HCT116 (cell line): ENCODE measurements at regions not wholly inside any gene's neighbourhood (a gene's known extent, or its start where the extent isn't known, plus 50 kb on each side); places are given as distances from the start of the nearest gene placed in this dataset.

Experiments used
- ATAC-seq: fragments of 200-7000 bp; cut with Tn5 transposase; 2 replicates; pipeline ENCODE4 v1.9.1; 2020; ENCODE audit warnings: mild to moderate bottlenecking, moderate library complexity
- BruUV-seq: library from RNA; stranded (reverse); fragments of 400-500 nt; replicated peaks from 2 replicates; lab custom pipeline; 2021; lab: Mats Ljungman, UMichigan
- CTCF ChIA-PET: fragments of 300-600 bp; sonication (Branson Sonifier 250); formaldehyde crosslinking; loops from one replicate; lab custom pipeline; 2021; ENCODE audit warnings: antibody characterized with exemption; lab: Charles Lee
- POLR2A ChIA-PET: fragments of 300-600, 350-600 bp; sonication (Branson Sonifier 250); formaldehyde crosslinking; loops from one replicate; lab custom pipeline; 2021; ENCODE audit warnings: antibody characterized with exemption; lab: Charles Lee
- RAD21 ChIA-PET, 2 experiments: fragments of 300-600 bp; sonication (Branson Sonifier 250); formaldehyde crosslinking; loops; one replicate each; lab custom pipeline; 2023; ENCODE audit warnings: low total read pairs in 2 of 2; ENCODE audit not compliant: uncharacterized antibody in 2 of 2, unreplicated experiment in 2 of 2, low non-redundant PET in 1 of 2; lab: Charles Lee
- DNase-seq: peaks from one replicate; pipeline ENCODE4 v3.0.0-alpha.2; 2010; ENCODE audit warnings: low read depth, low spot score
- H2AFZ ChIP-seq: fragments of 200-600 bp; shearing (Covaris generic), sonication (generic); 2 replicates; pipeline ENCODE4 v1.6.1; 2017; ENCODE audit warnings: low read depth, mixed run types, mixed read lengths, antibody characterized with exemption, low read length; ENCODE audit not compliant: poor library complexity, severe bottlenecking
- H3K27ac ChIP-seq: 2 replicates; pipeline ENCODE4 v1.5.1; 2012; ENCODE audit warnings: low read depth, low read length
- H3K27me3 ChIP-seq: fragments of 200-600 bp; sonication (generic); 2 replicates; pipeline ENCODE4 v1.6.1; 2016; ENCODE audit warnings: mixed run types, low read length, mixed read lengths; ENCODE audit not compliant: insufficient read depth
- H3K36me3 ChIP-seq, 2 experiments: fragments of 200-500 bp in 1 of 2; fragments of 200-600 bp in 1 of 2; sonication (Bioruptor generic) in 1 of 2; sonication (generic) in 1 of 2; 2 replicates each; pipeline versions ENCODE4 v1.5.1 to v1.6.1; 2014 to 2016; ENCODE audit warnings: low read length in 2 of 2, inconsistent platforms in 1 of 2, mixed read lengths in 1 of 2, mixed run types in 1 of 2; ENCODE audit not compliant: insufficient read depth in 2 of 2, control insufficient read depth in 1 of 2
- H3K4me1 ChIP-seq, 2 experiments: fragments of 200-600 bp in 1 of 2; sonication (generic) in 1 of 2; 2 replicates each; pipeline versions ENCODE4 v1.5.1 to v1.6.1; 2012 to 2017; ENCODE audit warnings: low read length in 2 of 2, inconsistent platforms in 1 of 2, mild to moderate bottlenecking in 1 of 2, mixed read lengths in 1 of 2, mixed run types in 1 of 2, moderate library complexity in 1 of 2; ENCODE audit not compliant: insufficient read depth in 2 of 2, control insufficient read depth in 1 of 2
- H3K4me2 ChIP-seq: fragments of 200-600 bp; sonication (generic); 2 replicates; pipeline ENCODE4 v1.6.1; 2017; ENCODE audit warnings: mixed run types, low read length, mixed read lengths
- H3K4me3 ChIP-seq, 2 experiments: fragments of 200-600 bp in 1 of 2; sonication (generic) in 1 of 2; replicated peaks in 1 of 2; 2 replicates each; pipeline ENCODE4 v1.5.1; 2011 to 2016; ENCODE audit warnings: low read length in 2 of 2, control low read depth in 1 of 2, low read depth in 1 of 2, mild to moderate bottlenecking in 1 of 2, mixed read lengths in 1 of 2, mixed run types in 1 of 2
- H3K79me2 ChIP-seq: fragments of 200-600 bp; sonication (generic); 2 replicates; pipeline ENCODE4 v1.6.1; 2017; ENCODE audit warnings: mild to moderate bottlenecking, mixed run types, low read length, moderate library complexity, mixed read lengths; ENCODE audit not compliant: insufficient read depth
- H3K9ac ChIP-seq: fragments of 200-600 bp; sonication (generic); 2 replicates; pipeline ENCODE4 v1.6.1; 2016; ENCODE audit warnings: low read length, mixed read lengths
- H3K9me2 ChIP-seq: fragments of 200-600 bp; sonication (generic), shearing (Covaris generic); 2 replicates; pipeline ENCODE4 v1.6.1; 2017; ENCODE audit warnings: mixed run types, mild to moderate bottlenecking, moderate library complexity; ENCODE audit not compliant: insufficient read depth
- H3K9me3 ChIP-seq, 2 experiments: fragments of 200-500 bp in 1 of 2; fragments of 200-600 bp in 1 of 2; sonication (Bioruptor generic) in 1 of 2; sonication (generic) in 1 of 2; 2 replicates each; pipeline ENCODE4 v1.6.1; 2014 to 2017; ENCODE audit warnings: low read length in 2 of 2, mixed read lengths in 2 of 2, inconsistent platforms in 1 of 2, low read depth in 1 of 2, mild to moderate bottlenecking in 1 of 2, mixed run types in 1 of 2, moderate library complexity in 1 of 2; ENCODE audit not compliant: control insufficient read depth in 1 of 2, insufficient read depth in 1 of 2
- H4K20me1 ChIP-seq: fragments of 200-600 bp; sonication (generic), shearing (Covaris generic); 2 replicates; pipeline ENCODE4 v1.6.1; 2017; ENCODE audit warnings: mixed run types, mild to moderate bottlenecking, moderate library complexity; ENCODE audit not compliant: insufficient read depth
- CBX3 ChIP-seq: IDR thresholded peaks from 2 replicates; pipeline ENCODE4 v1.6.1; 2012; ENCODE audit warnings: low read depth
- EGR1 ChIP-seq: IDR thresholded peaks from 2 replicates; pipeline ENCODE4 v1.6.1; 2012; ENCODE audit warnings: low read depth
- ELF1 ChIP-seq: IDR thresholded peaks from 2 replicates; pipeline ENCODE4 v1.6.1; 2012; ENCODE audit warnings: low read depth, borderline replicate concordance
- EZH2 ChIP-seq: fragments of 200-600 bp; sonication (generic); IDR thresholded peaks from 2 replicates; pipeline ENCODE4 v1.6.1; 2017; ENCODE audit warnings: antibody characterized with exemption, mixed run types
- EZH2phosphoT487 ChIP-seq: fragments of 200-600 bp; IDR thresholded peaks from 2 replicates; pipeline ENCODE4 v1.6.1; 2018; ENCODE audit warnings: antibody characterized with exemption, borderline replicate concordance
- FOSL1 ChIP-seq: IDR thresholded peaks from 2 replicates; pipeline ENCODE4 v1.6.1; 2012; ENCODE audit warnings: low read depth
- JUND ChIP-seq: IDR thresholded peaks from 2 replicates; pipeline ENCODE4 v1.6.1; 2012
- POLR2A ChIP-seq: IDR thresholded peaks from 2 replicates; pipeline ENCODE4 v1.7.0; 2011; ENCODE audit warnings: borderline replicate concordance; ENCODE audit not compliant: insufficient read depth, insufficient read length; ENCODE audit errors: extremely low read depth
- SIN3A ChIP-seq: IDR thresholded peaks from 2 replicates; pipeline ENCODE4 v1.6.1; 2012; ENCODE audit warnings: low read depth
- SP1 ChIP-seq: IDR thresholded peaks from 2 replicates; pipeline ENCODE4 v1.6.1; 2012; ENCODE audit warnings: low read depth
- SRF ChIP-seq: IDR thresholded peaks from 2 replicates; pipeline ENCODE4 v1.6.1; 2012; ENCODE audit warnings: low read depth
- TCF7L2 ChIP-seq: IDR thresholded peaks from 2 replicates; pipeline ENCODE4 v1.7.0; 2011; ENCODE audit warnings: borderline replicate concordance, inconsistent platforms; ENCODE audit not compliant: insufficient read depth, insufficient read length; ENCODE audit errors: extremely low read depth
- YY1 ChIP-seq: IDR thresholded peaks from 2 replicates; pipeline ENCODE4 v1.6.1; 2011; ENCODE audit warnings: low read length, low read depth, moderate library complexity, mild to moderate bottlenecking; ENCODE audit not compliant: insufficient replicate concordance; ENCODE audit errors: extremely low read depth
- intact Hi-C: fragments of 100-400 bp; cut with micrococcal nuclease; formaldehyde crosslinking; loops from 2 replicates; pipeline ENCODE4 v1.10.0; 2022
- TF ChIP-seq, protein P1 (sequence below): IDR thresholded peaks from 2 replicates; pipeline ENCODE4 v1.6.1; 2012
- TF ChIP-seq, protein P2 (sequence below): IDR thresholded peaks from 2 replicates; pipeline ENCODE4 v1.6.1; 2012; ENCODE audit warnings: low read depth

DNA sequence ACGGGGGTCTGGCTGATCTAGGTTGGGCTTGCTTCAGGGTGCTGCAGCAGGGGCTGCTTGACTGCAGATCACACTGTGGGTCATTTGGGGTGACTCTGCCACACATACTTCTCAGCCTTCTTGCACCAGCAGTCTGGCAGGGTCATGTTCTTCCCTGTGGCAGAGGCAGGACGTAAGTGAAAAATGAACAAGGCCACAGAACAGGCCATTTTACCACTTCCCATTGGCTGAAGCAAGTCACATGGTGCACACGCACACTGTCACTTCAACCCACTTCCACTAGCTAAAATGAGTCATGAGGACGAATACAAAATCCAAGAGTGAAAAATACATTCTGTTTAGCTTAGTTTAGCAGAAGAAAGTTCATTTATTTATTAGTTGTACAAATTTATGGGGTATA is 168.6 kb upstream of the GGTLC1 start:
- intact Hi-C loops, result no loop called here
- H3K9me3 ChIP-seq, result no peaks in the 10 kb centered on the region
- no TSS peak for BruUV-seq
- CTCF ChIA-PET, result no interaction called here
- no peak for DNase-seq
- H3K79me2 ChIP-seq, result no peaks in the 10 kb centered on the region
- no peak overlapping the region for H2AFZ ChIP-seq
- no peak overlapping the region for H3K27ac ChIP-seq
- no peaks in the 10 kb centered on the region for H3K9me2 ChIP-seq
- no peaks in the 10 kb centered on the region for H4K20me1 ChIP-seq
- RAD21 ChIA-PET, result no interaction called here
- no peaks in the 10 kb centered on the region for H3K36me3 ChIP-seq
- H3K4me2 ChIP-seq, result no peak overlapping the region
- TF ChIP-seq, protein P1, sequence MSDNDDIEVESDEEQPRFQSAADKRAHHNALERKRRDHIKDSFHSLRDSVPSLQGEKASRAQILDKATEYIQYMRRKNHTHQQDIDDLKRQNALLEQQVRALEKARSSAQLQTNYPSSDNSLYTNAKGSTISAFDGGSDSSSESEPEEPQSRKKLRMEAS, result no peak
- TF ChIP-seq SP1 (no peak), YY1 (no peak), EGR1 (no peak), FOSL1 (no peak), TCF7L2 (no peak), SRF (no peak)
- no peak overlapping the region for H3K4me3 ChIP-seq
- no peak for ATAC-seq
- no peak overlapping the region for H3K9ac ChIP-seq
- H3K27me3 ChIP-seq, result no peaks in the 10 kb centered on the region
- no peaks in the 10 kb centered on the region for H3K4me1 ChIP-seq
- POLR2A ChIA-PET, result no interaction called here

DNA sequence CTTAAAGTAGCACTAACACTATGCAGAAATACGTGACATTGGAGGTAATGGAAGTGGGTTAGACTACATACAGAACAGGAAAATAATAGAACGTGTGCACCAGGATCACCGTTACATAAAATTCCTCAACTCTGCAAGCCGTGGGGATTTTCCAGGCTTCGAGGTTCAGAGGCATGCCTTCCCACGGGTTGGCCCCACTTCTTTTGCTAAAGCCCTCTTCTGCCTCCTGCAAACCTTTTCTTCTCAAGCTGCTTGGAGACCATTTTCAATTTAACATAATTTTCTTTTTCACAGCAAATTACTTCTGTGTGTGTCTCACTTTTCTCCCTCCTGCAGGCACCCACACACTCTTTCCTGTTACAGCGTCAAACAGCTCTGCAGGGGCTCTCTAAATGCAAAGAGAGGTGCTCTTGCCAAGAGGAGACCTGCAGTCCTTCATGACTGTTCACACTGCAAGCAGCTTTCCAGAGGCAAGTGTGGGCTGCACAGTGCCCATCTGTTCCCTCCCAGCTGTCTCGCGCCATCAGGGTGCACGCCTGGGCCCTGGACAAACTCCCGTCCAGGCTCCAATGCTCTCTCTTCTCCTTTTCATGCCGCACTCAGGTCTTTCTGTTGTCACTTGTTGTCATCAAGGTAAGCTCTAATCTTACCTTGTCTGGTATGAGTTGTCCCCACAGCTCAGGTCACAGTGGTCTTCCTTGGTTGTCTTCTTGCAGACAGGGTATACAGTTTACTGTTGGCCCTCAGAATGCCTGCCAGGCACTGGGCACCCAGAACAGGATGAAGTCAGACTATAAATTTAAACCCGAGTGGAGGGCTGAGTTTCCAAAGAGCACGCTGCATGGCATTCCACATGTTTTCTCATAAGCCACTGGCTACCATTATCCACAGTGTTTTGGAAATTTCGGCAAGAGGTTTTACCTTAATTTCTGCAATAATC is 164.8 kb upstream of the GGTLC1 start:
- ChIA-PET CTCF (no interaction called here), POLR2A (no interaction called here), RAD21 (no interaction called here)
- DNase-seq (no peak), ATAC-seq (no peak)
- Histone ChIP-seq H2AFZ (no peak overlapping the region), H3K27me3 (no peaks in the 10 kb centered on the region), H3K27ac (no peak overlapping the region), H3K79me2 (no peaks in the 10 kb centered on the region), H3K4me1 (no peaks in the 10 kb centered on the region), H3K36me3 (no peaks in the 10 kb centered on the region), H3K9me3 (peaks cover 0 to 4% of the 10 kb centered on the region in 2 experiments; a peak in 1 of 4 replicates), H3K9me2 (no peaks in the 10 kb centered on the region), H3K4me3 (no peak overlapping the region), H4K20me1 (no peaks in the 10 kb centered on the region), H3K9ac (no peak overlapping the region), H3K4me2 (no peak overlapping the region)
- no TSS peak for BruUV-seq
- intact Hi-C loops, result no loop called here
- TF ChIP-seq SIN3A, result no peak
- no peak for TF ChIP-seq SRF
- no peak for TF ChIP-seq YY1
- TF ChIP-seq, protein P2, sequence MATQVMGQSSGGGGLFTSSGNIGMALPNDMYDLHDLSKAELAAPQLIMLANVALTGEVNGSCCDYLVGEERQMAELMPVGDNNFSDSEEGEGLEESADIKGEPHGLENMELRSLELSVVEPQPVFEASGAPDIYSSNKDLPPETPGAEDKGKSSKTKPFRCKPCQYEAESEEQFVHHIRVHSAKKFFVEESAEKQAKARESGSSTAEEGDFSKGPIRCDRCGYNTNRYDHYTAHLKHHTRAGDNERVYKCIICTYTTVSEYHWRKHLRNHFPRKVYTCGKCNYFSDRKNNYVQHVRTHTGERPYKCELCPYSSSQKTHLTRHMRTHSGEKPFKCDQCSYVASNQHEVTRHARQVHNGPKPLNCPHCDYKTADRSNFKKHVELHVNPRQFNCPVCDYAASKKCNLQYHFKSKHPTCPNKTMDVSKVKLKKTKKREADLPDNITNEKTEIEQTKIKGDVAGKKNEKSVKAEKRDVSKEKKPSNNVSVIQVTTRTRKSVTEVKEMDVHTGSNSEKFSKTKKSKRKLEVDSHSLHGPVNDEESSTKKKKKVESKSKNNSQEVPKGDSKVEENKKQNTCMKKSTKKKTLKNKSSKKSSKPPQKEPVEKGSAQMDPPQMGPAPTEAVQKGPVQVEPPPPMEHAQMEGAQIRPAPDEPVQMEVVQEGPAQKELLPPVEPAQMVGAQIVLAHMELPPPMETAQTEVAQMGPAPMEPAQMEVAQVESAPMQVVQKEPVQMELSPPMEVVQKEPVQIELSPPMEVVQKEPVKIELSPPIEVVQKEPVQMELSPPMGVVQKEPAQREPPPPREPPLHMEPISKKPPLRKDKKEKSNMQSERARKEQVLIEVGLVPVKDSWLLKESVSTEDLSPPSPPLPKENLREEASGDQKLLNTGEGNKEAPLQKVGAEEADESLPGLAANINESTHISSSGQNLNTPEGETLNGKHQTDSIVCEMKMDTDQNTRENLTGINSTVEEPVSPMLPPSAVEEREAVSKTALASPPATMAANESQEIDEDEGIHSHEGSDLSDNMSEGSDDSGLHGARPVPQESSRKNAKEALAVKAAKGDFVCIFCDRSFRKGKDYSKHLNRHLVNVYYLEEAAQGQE, result no peak
- TF ChIP-seq ELF1, result no peak
- no peak for TF ChIP-seq EZH2
- TF ChIP-seq POLR2A, result no peak
- no peak for TF ChIP-seq EGR1
- TF ChIP-seq CBX3, result no peak
- no peak for TF ChIP-seq EZH2phosphoT487
- TF ChIP-seq JUND, result no peak
